ENCODE measurements at regions not wholly inside any gene's neighbourhood (a gene's known extent, or its start where the extent isn't known, plus 50 kb on each side); places are given as distances from the start of the nearest gene placed in this dataset.
"Not testable (repeated sequence)": the region's sequence is repeated elsewhere in the genome, so short reads cannot be mapped to it uniquely, and the experiment has no call there.

DNA sequence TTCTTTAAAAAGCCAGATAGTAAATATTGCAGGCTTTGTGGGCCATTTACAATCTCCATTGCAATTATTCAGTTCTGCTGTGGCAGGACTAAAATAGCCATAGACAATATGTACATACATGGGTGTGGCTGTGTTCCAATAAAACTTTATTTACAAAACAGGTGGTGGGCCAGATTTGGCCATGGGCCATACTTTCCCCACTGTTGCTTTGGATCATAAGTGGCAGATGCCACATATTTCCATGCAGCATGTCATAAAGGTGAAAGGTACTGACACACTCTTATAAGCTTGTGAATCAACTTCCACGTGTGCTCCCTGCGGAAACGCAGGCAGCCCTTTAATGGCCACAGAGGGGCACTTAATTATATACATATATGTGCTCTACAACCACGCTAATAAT, 244.4 kb upstream of the FOXN3 start:
- in situ Hi-C loops (cut with MboI) (no loop called here), intact Hi-C loops (cut with micrococcal nuclease) (no loop called here)
- no peak for FAIRE-seq
- H3K9me1 ChIP-seq (ENCODE audit: control insufficient read depth, insufficient read depth, low read length), result no peaks in the 10 kb centered on the region
- no peak for TF ChIP-seq ZBTB33 (CRISPR knock-in tag; IDR thresholded peaks at IDR 0.05)
- peak; percentile 75 for TF ChIP-seq ZBTB40 (IDR thresholded peaks at IDR 0.05)
- TF ChIP-seq ZBTB40 (CRISPR knock-in tag; IDR thresholded peaks at IDR 0.05), result no peak
- ChIA-PET POLR2A (no interaction called here), CTCF (ENCODE audit: low intra/inter-chr PET ratio) (no interaction called here)
- BruUV-seq (replicated peaks), result no TSS peak
- H3K9me3 ChIP-seq (replicated peaks; ENCODE audit: control insufficient read depth, insufficient read depth, low read depth, low read length), result no peaks in the 10 kb centered on the region
- WGBS (ENCODE audit: insufficient coverage, low coverage, missing lambda C conversion rate), result 0% methylated on average over 4 of the region's 4 CpGs
- no peaks in the 10 kb centered on the region for H4K20me1 ChIP-seq (replicated peaks; ENCODE audit: control insufficient read depth, insufficient read depth, low read length)
- no peak overlapping the region for H3K4me2 ChIP-seq (ENCODE audit: insufficient read depth, low read length)
- no peak overlapping the region for H2AFZ ChIP-seq (ENCODE audit: low read depth, low read length)
- DNase-seq (ENCODE audit: extremely low read depth in 1 of 4, low spot score in 3 of 4), result no peak
- no peaks in the 10 kb centered on the region for H3K79me2 ChIP-seq (ENCODE audit: control insufficient read depth, insufficient read depth, low read length)
- H3K27me3 ChIP-seq (ENCODE audit: control insufficient read depth in 2 of 2, insufficient read depth in 2 of 2, low read length in 2 of 2), result no peaks in the 10 kb centered on the region
- H3K27ac ChIP-seq (ENCODE audit: extremely low read depth, low read depth, low read length), result no peak overlapping the region
- no peak overlapping the region for H3K4me3 ChIP-seq
- no peaks in the 10 kb centered on the region for H3K36me3 ChIP-seq (ENCODE audit: control insufficient read depth, insufficient read depth, low read length)
- no peaks in the 10 kb centered on the region for H3K4me1 ChIP-seq (replicated peaks in 1 of 2; ENCODE audit: control insufficient read depth in 2 of 2, insufficient read depth in 2 of 2, low read length in 2 of 2)
- no peak overlapping the region for H3K9ac ChIP-seq (ENCODE audit: insufficient read depth in 1 of 2, low read depth in 2 of 2, low read length in 2 of 2)
- no peak for ATAC-seq

DNA sequence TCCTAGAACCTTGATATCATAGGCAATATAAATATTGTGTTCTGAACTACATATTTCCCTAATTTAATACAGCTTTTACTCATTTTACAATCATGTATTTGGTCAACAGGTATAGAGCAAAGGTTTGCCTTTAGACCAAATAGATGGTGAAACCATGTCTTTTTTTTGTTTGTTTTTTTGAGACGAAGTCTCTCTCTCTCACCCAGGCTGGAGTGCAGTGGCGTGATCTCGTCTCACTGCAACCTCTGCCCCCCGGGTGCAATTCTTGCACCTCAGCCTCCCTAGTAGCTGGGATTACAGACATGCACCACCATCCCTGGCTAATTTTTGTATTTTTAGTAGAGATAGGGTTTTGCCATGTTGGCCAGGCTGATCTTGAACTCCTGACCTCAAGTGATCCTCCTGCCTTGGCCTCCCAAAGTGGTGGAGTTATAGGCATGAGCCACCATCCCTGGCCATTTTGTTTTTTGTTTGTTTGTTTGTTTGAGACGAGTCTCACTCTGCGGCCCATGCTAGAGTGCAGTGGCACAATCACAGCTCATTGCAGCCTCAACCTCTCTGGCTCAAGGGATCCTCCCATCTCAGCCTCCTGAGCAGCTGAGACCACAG, 243.7 kb upstream of the FOXN3 start:
- WGBS (ENCODE audit: insufficient coverage, low coverage, missing lambda C conversion rate), result 2% methylated on average over 6 of the region's 6 CpGs
- CTCF ChIA-PET (ENCODE audit: low intra/inter-chr PET ratio); DNase-seq (ENCODE audit: extremely low read depth in 1 of 4, low spot score in 3 of 4); H2AFZ ChIP-seq (ENCODE audit: low read depth, low read length); H3K4me2 ChIP-seq (ENCODE audit: insufficient read depth, low read length); H3K9ac ChIP-seq (ENCODE audit: insufficient read depth in 1 of 2, low read depth in 2 of 2, low read length in 2 of 2); intact Hi-C loops (cut with micrococcal nuclease); H3K9me1 ChIP-seq (ENCODE audit: control insufficient read depth, insufficient read depth, low read length); H3K27me3 ChIP-seq (ENCODE audit: control insufficient read depth in 2 of 2, insufficient read depth in 2 of 2, low read length in 2 of 2); ATAC-seq; in situ Hi-C loops (cut with MboI); H3K79me2 ChIP-seq (ENCODE audit: control insufficient read depth, insufficient read depth, low read length); H3K9me3 ChIP-seq (replicated peaks; ENCODE audit: control insufficient read depth, insufficient read depth, low read depth, low read length); FAIRE-seq; H4K20me1 ChIP-seq (replicated peaks; ENCODE audit: control insufficient read depth, insufficient read depth, low read length); H3K4me3 ChIP-seq; BruUV-seq (replicated peaks); H3K36me3 ChIP-seq (ENCODE audit: control insufficient read depth, insufficient read depth, low read length); H3K4me1 ChIP-seq (replicated peaks in 1 of 2; ENCODE audit: control insufficient read depth in 2 of 2, insufficient read depth in 2 of 2, low read length in 2 of 2); H3K27ac ChIP-seq (ENCODE audit: extremely low read depth, low read depth, low read length): not testable (repeated sequence)
- POLR2A ChIA-PET, result interaction anchor here (0.7 kb wide), 1 partner anchor 43 kb away, joined by 3 read pairs; no protein-coding TSS in a partner anchor
